ENCODE measurements at regions not wholly inside any gene's neighbourhood (a gene's known extent, or its start where the extent isn't known, plus 50 kb on each side); places are given as distances from the start of the nearest gene placed in this dataset.

GRCh38 chr14:39784461-39784860, 352.2 kb upstream of the FBXO33 start:
- Histone ChIP-seq H3K4me3 (replicated peaks in 1 of 3; ENCODE audit: insufficient read depth in 1 of 3, low read depth in 2 of 3, low read length in 3 of 3) (no peak overlapping the region), H4K20me1 (ENCODE audit: insufficient read depth, low read length) (no peaks in the 10 kb centered on the region), H3K36me3 (replicated peaks in 1 of 2; ENCODE audit: control insufficient read depth in 1 of 2, insufficient read depth in 2 of 2, low read length in 2 of 2) (no peaks in the 10 kb centered on the region), H3K27me3 (ENCODE audit: control insufficient read depth in 1 of 2, insufficient read depth in 2 of 2, low read length in 2 of 2) (no peaks in the 10 kb centered on the region), H3K4me2 (ENCODE audit: low read depth, low read length) (no peak overlapping the region), H2AFZ (ENCODE audit: low read length) (no peak overlapping the region), H3K4me1 (ENCODE audit: insufficient read depth, low read length) (no peaks in the 10 kb centered on the region), H3K27ac (ENCODE audit: extremely low read length, insufficient read depth, low read length) (no peak overlapping the region), H3K79me2 (ENCODE audit: insufficient read depth, low read length) (no peaks in the 10 kb centered on the region), H3K9me3 (ENCODE audit: low read length) (no peaks in the 10 kb centered on the region), H3K9ac (ENCODE audit: insufficient read depth, low read depth, low read length) (no peak overlapping the region)
- 1% methylated on average over 1 of the region's 1 CpG for WGBS (ENCODE audit: low lambda C conversion rate)
- intact Hi-C loops (cut with micrococcal nuclease; ENCODE audit: unreplicated experiment), result no loop called here
- TF ChIP-seq, protein P1, sequence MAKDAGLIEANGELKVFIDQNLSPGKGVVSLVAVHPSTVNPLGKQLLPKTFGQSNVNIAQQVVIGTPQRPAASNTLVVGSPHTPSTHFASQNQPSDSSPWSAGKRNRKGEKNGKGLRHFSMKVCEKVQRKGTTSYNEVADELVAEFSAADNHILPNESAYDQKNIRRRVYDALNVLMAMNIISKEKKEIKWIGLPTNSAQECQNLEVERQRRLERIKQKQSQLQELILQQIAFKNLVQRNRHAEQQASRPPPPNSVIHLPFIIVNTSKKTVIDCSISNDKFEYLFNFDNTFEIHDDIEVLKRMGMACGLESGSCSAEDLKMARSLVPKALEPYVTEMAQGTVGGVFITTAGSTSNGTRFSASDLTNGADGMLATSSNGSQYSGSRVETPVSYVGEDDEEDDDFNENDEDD (CRISPR knock-in tag; IDR thresholded peaks at IDR 0.05; ENCODE audit: borderline replicate concordance), result no peak
- no peak for TF ChIP-seq ZSCAN12 (CRISPR knock-in tag; IDR thresholded peaks at IDR 0.05)
- no peak for TF ChIP-seq JARID2 (CRISPR knock-in tag; IDR thresholded peaks at IDR 0.05; ENCODE audit: insufficient replicate concordance)
- no peak for TF ChIP-seq ARNT2 (CRISPR knock-in tag; IDR thresholded peaks at IDR 0.05; ENCODE audit: low read depth)
- TF ChIP-seq, protein P2, sequence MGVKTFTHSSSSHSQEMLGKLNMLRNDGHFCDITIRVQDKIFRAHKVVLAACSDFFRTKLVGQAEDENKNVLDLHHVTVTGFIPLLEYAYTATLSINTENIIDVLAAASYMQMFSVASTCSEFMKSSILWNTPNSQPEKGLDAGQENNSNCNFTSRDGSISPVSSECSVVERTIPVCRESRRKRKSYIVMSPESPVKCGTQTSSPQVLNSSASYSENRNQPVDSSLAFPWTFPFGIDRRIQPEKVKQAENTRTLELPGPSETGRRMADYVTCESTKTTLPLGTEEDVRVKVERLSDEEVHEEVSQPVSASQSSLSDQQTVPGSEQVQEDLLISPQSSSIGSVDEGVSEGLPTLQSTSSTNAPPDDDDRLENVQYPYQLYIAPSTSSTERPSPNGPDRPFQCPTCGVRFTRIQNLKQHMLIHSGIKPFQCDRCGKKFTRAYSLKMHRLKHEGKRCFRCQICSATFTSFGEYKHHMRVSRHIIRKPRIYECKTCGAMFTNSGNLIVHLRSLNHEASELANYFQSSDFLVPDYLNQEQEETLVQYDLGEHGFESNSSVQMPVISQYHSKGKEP (CRISPR knock-in tag; IDR thresholded peaks at IDR 0.05), result no peak
- TF ChIP-seq, protein P3, sequence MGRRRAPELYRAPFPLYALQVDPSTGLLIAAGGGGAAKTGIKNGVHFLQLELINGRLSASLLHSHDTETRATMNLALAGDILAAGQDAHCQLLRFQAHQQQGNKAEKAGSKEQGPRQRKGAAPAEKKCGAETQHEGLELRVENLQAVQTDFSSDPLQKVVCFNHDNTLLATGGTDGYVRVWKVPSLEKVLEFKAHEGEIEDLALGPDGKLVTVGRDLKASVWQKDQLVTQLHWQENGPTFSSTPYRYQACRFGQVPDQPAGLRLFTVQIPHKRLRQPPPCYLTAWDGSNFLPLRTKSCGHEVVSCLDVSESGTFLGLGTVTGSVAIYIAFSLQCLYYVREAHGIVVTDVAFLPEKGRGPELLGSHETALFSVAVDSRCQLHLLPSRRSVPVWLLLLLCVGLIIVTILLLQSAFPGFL (CRISPR knock-in tag; IDR thresholded peaks at IDR 0.05), result no peak
- no peak for TF ChIP-seq ZFP36 (IDR thresholded peaks at IDR 0.05; ENCODE audit: borderline replicate concordance, low read depth, low read length, partially characterized antibody)
- TF ChIP-seq ZNF674 (CRISPR knock-in tag; IDR thresholded peaks at IDR 0.05; ENCODE audit: low read depth), result no peak
- no peak for ATAC-seq
- no TSS peak for BruUV-seq (replicated peaks)
- no peak for DNase-seq (ENCODE audit: low spot score)
- in situ Hi-C loops (cut with HindIII; ENCODE audit: extremely low pct_ligation_motif_present, low pct_unique_long_range_greater_than_20kb), result no loop called here
- ChIA-PET CTCF (ENCODE audit: low intra/inter-chr PET ratio, low total read pairs) (no interaction called here), POLR2A (no interaction called here)
- no peak for FAIRE-seq

All from HepG2 (cell line).